Activated CD4-positive, alpha-beta T cell treated with anti-CD3 and anti-CD28 coated beads, Interleukin-2, Interleukin-6, amounts not matched to agents 100 ng/mL and 50 ng/mL, durations not matched to agents 16 hours and 8 hours (primary cell): ENCODE measurements at regions not wholly inside any gene's neighbourhood (a gene's known extent, or its start where the extent isn't known, plus 50 kb on each side); places are given as distances from the start of the nearest gene placed in this dataset.
"Not testable (repeated sequence)": the region's sequence is repeated elsewhere in the genome, so short reads cannot be mapped to it uniquely, and the experiment has no call there.

Source experiments
- DNase-seq: peaks from one replicate; pipeline ENCODE4 v3.0.0-alpha.2; 2020

DNA sequence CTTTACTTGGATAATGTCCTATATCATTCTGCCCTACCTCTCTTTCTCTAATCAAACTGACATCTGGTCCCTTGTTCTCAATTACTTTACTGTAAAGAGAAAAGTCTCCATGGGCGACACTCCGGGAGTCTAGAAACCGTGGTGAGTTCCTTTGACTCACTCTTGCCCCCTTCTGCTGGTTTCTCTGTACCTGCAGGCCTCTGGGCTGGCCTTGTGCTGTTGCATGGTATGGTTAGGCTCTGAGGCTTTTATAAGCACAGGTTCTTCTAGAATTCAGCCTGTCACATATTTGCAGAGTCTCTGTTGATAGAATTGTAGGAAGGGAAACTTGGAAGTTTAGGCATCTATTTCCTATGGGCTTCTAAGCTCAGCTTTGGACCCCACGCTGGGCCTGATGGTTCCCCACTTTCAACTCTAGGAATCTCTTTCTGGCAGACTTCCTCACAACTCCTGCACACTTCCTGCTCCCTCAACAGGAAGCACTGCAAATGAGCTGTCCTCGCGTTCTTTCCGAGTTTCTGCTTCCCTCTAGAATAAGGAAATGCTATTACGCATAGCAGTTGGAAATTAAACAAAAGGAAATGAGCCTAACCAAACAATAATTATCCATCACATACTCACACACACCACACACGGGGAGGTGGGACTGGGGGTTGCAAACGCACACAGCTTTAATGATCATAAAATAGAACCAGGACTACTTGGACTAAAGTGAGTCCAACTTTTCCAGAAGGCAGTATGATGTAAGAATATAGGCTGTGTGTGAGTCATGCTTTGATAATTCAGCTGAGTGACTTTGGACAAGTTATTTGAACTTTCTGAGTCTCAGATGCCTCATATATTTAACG lies 683.3 kb downstream of the QKI start:
- no peak for DNase-seq

DNA sequence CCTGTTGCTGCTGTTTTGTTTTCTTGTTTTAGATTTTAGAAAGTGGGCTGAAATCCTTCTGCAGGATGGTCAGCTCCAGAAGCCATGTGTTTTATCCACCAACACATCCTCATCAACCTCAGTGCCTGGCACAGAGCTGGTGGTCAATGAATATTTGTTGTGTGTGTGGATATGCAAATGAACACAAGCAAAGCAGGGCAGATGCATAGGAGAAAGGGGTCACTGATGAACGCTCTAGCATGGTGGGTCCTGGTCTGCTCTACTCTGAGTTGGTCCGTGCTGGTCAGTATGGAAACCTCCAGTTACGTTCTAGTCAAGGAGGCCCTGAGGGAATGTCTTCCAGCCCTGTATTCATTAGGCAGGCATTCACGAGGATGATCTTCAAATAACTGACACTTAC lies 682.5 kb downstream of the QKI start:
- no peak for DNase-seq

DNA sequence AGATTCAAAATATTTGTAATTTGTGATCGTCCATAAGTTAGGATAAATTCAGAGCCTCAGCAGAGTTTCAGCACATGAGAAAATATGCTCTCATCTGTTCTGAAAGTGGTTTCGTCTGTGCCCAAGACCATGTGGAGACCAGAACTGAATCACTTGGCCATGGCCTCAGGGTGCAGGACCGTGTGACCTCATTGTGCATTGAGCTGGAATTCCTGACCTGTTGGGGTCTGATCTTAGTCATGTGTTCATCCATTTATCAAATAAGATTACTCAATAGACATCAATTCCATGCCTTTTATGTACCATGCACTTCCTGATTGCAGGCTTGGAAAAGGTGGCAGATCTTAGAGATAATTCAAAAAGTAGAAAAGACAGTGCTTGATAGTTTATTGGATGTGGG lies 680.5 kb downstream of the QKI start:
- DNase-seq: no peak

DNA sequence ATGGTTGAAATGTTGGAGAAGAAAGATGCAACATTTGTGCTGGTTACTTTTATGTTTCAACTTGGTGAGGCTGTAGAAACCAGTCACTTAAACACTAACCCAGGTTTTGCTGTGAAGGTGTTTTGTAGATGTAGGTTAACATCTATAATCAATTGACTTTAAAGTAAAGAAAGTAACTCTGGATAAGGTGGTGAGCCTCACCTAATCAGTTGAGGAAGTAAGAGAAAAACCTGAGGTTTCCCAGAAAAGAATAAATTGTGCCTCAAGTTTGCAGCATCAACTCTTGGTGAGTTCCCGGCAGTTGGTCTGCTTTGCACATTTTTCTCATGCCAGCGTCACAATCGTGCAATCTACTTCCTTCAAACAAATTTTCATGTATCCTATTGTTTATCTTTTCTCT lies 673.4 kb downstream of the QKI start:
- DNase-seq: no peak

DNA sequence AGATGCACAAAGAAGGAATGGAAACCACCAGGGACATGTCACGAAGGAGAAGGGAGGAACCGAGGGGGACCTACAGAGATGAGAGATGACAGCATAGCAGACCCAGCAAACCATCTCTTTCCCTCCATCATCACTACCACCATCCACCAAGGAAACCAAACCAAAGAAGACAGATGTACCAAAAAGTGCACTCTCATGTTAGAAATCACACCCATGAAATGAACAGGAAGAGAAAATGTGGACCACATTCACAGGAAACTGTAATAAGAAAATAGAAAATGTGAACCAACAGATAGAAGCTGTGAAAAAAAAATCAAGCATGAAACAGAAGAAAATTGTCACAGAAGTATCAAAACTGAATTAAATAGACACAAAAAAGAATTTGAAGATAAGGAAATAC lies 672.7 kb downstream of the QKI start:
- no peak for DNase-seq

DNA sequence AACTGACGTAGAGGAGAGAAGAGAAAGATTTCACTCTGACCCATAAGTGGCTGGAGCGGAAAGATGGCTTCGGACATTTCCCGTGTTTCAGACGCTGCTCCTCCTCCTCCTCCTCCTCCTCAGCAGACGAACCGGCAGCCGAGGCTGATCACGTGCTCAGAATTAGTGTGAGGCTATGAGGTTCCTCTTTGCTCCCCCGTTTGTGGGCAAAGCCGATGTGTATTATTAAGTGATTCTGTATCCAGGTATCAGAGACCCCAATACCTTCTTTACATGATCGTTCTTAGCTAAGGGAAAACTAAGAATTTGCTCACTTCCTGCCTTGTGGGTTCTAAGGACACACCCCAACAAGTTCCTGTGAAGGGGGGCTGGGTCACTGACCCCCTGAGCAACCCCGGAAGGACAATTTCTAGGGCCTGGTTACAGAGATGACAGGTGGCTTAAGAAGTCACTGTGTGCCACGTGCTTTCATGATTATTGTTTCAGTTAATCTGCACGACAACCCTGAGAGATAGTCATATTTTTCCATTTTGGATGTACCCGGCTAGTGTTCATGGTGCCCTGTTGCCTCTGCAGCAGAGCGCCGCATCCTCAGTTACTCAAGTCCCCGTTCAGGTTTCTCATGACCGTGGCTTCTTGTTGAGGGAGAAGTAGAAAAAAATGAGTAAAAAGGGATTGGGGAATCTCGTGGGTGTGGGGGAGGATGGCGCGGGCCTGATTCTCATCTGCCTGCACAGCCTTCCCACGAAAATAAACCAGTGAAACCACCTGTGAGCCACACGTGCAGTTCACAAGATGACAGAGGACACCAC lies 671.8 kb downstream of the QKI start:
- DNase-seq: no peak

DNA sequence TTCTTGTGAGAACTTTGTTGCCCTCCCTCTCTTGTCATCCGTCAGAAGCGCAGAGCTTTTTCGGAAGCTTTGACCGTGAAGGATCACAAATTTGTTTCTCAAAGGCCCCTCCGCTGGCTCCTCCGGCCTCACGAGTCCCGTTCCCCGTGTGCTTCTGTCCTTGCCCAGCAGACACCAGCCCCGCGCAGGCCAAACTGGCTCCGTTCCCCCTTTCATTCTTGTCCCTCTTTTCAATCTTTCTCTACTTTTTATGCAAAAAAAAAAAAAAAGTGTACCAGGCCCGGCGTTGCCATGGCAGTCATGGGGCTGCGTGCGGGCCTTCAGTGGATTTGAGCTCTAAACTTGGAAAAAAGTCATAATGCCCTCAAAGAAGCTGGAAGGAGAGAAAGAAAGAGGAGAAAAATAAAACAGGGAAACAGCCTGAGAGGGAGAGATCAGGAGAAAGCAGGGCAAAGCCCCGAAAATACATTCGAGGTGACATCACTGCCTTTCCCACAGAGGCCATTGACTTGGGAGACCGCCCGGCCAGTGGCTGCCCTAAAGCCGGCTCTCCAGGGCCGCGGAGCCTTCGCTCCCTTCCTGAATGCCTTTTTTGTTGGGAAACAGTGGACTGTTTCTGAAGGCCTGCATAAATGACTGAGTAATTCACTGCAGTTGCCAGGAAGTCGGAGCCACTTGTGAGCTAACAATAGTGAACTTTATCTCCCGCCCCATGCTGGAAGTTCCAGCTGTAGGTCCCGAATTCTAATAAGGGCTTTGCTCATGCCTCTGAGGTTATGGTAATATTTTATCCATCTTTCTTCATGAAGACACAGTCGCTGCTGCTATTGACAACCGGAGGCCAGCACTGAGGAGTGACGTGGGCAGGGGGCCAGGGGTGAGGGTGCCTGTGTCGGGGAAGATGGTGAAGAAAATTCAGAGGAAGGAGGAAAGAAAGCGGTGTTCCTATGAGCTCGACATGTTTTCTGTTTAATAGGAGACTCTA lies 670.9 kb downstream of the QKI start:
- no peak for DNase-seq

DNA sequence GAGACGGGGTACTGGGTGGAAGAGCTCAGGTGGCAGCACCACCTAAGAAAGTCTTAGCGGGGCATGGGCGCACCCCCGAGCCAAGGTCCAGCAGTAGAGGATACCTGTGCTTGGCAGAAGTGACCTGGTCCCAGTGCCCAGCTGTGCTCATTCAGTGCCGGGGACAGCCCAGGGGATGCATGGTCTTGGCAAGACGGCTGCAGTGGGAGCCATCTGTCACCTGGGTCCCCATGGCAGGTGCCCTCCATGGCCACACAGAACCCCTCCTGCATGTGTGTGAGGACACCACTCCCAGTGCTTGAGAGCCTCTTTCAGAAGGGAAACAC lies 664.7 kb downstream of the QKI start:
- no peak for DNase-seq

DNA sequence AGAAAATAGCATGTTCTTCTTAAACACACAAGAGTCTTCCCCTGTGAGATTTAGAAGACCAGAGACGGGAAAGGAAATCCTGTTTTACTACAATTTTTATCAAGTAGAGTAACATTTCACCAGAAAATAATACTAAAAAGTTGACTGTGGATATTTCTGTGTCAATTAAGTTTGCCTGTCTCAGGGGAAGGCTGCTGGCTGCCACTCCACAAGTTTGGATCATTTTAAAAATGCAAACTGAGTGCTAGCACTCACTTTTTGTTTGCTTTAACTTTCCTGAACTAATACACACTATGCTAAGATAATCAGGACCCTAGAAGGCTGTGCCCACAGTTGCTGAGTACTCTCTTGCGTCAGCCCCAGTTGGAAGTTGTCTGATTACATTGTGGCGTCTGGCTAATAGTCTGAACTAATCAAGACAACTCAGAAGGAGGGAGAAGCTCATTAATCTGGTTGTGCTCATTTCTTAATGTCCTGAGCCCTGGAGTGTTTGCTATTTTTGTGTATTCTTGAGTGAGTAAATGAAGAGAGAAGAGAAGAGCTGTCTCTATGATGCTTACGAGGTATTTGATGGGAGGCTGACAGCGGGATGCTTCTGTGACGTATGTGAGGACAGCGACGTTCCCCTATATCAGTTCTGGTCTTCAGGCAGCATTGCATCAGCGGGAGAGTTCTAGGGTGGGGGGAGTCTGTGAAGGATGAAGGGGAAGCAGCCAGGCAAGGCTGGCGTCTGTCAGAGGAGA lies 664.2 kb downstream of the QKI start:
- DNase-seq: no peak

DNA sequence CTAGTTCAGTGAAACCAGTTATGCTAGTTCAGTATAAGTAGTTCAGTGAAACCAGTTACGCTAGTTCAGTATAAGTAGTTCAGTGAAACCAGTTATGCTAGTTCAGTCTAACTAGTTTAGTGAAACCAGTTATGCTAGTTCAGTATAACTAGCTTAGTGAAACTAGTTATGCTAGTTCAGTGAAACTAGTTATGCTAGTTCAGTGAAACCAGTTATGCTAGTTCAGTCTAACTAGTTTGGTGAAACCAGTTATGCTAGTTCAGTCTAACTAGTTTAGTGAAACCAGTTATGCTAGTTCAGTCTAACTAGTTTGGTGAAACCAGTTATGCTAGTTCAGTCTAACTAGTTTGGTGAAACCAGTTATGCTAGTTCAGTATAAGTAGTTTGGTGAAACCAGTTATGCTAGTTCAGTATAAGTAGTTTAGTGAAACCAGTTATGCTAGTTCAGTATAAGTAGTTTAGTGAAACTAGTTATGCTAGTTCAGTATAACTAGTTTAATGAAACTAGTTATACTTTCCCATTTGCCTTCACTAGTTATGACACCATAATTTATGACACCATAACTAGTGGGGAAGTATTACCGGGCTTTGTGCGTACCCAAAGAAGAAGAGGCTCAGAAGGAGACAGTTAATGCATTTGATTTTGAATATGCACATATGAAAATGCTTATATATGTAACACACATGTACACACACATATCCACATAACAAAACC lies 662.5 kb downstream of the QKI start:
- not testable (repeated sequence) for DNase-seq

DNA sequence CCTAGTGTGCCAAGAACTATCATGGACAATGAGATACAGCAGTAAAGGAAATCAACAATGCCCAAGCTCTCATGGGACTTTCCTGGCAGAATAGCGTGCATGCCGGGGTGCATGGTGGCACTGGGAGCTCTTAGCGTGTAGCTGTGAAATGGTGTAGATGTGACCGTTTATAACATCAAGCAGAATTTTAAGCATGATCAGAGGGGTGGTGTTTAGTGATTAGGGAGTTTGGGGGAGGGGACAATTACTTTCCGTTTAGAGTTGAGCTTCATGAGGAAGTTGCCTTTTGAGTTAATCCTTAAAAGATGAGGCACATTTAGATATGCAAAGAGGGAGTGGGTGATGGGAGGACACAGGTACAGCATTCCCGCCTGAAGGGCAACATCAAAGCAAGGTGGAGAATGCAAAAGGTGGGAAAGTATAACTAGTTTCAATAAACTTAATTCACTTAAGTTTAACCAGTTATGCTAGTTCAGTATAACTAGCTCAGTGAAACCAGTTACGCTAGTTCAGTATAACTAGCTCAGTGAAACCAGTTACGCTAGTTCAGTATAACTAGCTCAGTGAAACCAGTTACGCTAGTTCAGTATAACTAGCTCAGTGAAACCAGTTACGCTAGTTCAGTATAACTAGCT lies 661.6 kb downstream of the QKI start:
- DNase-seq: no peak

DNA sequence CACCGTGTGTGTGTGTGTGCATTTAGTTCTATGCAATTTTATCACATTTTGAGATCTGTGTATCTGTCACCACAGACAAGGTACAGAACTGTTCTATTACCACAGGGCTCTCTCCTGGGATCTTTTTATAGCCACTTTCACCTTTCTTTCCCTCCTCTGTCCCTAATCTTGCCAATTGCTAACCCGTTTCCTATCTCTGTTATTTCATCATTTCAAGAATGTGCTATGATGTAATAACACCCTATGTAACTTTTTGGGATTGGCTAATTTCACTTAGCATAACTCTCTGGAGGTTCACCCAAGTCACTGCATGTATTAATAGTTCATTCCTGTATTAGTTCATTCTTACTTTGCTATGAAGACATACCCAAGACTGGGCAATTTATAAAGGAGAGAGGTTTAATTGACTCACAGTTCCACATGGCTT lies 657.7 kb downstream of the QKI start:
- no peak for DNase-seq

DNA sequence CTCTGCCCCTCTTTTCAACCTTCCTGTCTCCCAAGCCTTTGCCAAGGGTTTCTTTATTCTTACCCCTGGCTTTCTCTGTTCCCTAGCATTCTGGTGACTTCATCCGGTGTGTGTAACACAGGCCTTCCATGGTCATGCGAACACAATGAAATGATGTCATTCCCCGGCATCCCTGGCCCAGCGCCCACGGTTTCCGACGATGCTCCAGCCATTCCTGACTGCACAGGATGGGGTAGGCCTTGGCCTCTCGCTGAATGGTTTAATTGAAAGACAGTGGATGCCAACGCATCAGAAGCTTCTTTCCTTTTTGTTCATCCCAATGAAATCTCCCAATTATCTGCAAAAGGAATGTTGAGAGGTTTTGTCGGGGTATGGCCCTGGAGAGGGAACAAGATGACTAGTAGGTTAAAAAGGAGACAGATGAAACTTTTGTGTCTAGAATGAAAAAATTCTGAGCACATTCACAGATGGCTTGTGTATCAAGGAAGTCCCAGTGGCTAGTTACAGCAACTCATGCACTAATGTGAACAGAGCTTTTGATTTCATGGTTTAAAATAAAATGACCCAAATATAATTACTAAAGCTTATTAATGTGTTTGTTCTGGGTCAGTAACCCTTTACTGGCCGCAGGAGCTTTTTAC lies 655.0 kb downstream of the QKI start:
- no peak for DNase-seq

DNA sequence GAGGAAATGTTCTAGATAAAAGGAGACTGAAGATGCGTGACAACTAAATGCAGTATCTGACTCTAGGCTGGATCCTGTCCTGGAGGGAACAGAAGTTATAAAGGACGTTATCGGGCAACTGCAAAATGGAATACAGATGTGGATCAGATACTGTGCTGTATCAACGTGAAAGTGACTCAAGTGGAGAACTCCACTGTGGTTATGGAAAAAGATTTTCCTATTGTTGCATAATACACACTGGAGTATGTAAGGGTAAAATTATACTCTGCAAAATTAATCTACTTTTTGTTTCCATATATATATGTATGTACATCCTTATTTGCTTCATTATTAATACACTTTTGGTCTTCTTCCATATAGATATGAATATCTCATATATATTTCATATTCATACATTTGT lies 654.0 kb downstream of the QKI start:
- DNase-seq: no peak

DNA sequence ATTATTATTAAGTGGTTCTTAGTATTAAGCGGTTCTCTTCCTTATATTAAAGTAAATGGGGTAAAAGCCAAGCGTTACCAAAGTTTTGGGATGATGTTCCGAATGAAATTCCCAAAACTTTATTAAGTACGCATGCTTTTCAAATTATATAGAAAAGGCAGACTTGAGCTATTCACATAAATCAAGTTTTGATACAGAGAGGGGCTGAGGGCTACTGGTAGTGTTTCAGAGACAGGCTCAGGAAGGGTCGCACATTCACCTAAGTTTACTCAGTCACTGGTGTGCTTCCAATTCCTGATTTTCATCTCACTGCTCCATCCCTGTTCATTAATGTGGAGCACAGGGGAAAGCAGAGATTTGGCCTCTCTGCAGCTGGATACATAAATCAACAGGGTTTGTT lies 652.2 kb downstream of the QKI start:
- DNase-seq: no peak

DNA sequence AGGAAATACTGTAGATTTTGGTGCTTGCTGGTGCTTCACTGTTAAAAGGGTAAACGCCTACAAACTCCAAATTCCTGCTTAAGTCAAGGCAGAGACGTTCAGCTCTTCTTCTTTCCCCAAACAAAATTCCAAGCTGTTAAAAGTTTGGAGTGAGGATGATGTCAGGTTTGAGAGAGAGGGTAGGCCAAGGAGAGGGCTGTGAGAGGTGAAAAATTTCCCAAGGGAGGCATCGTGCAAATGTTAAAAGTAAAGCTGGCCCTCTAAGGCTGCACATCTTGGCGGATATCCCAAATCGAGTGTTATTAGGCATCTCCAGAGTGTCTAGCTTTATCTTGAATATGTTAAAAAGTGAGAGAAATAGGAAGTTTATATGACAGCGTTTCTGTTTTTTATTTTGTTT lies 651.8 kb downstream of the QKI start:
- DNase-seq: no peak

DNA sequence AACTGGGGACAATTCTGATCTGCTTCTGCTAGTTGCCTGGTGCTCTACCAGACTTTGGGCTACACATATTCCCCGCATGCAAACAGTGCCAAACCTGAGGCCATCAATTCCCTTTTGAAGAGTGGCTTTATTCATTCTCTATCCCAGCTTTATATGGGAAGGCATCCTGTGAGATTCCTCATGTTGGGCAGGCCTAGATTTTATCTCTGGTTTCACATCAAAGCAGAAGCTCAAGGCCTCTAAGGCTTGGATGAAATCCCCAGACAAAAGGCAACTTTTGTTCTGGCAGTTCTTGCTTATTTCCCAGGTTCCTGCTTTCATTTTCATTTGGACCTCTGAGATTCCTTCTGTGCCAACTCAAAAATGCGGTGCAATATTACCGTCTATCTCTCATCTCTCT lies 648.8 kb downstream of the QKI start:
- no peak for DNase-seq

DNA sequence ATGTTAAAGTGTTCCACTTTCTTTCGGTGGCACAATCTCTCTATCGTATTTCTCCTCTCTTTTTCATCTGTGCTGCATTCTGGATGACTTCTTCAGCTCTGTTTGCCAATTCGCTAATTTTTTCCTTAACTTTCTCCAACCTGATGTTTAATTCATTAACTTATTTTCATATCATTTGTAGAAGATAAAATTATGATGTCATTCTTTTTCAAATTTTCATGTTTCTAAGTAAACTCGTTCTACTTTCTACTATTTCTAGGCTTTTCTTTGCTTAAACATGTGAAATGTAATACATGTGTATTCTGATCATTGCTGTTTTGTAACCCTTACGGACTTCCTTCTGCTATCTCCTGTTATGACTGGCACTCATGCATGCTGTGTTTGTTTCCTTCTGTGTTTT lies 648.4 kb downstream of the QKI start:
- no peak for DNase-seq

DNA sequence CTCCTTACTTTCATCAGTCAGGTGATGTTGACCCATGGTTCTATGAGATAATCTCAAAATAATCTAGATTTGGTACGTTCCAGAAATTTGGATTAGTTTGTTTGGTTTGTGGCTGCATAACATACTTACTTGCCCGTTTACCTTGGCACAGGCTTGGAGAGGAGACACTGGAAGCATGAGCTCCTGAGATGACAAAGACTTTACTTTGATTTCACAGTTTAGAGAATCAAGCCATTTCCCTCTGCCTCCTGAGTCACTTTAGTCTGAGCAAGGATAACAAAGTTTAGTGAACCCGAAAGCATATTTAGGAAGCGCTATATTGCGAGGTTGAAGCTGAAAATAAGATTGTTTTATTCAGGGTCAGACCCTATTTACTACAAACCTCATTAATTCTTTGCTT lies 643.4 kb downstream of the QKI start:
- DNase-seq: no peak

DNA sequence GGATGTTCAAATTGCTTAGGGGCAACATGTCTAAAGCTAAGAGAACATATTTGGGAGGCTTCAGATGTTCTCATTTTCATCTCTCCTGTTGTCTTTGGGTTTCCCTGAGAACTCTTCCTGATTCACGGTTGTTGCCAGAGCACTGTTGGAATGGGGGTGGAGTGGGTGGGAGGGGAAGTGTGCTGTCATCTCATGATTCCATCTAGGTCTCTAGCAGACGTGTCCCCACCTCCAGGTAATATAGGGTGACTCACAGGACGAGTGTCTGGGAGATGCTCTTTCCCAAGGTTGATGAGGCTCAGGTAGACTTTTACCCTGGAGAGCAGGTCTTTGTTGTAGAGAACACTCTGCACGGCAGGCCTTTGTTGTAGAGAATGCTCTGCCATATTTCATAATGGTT lies 636.9 kb downstream of the QKI start:
- no peak for DNase-seq

DNA sequence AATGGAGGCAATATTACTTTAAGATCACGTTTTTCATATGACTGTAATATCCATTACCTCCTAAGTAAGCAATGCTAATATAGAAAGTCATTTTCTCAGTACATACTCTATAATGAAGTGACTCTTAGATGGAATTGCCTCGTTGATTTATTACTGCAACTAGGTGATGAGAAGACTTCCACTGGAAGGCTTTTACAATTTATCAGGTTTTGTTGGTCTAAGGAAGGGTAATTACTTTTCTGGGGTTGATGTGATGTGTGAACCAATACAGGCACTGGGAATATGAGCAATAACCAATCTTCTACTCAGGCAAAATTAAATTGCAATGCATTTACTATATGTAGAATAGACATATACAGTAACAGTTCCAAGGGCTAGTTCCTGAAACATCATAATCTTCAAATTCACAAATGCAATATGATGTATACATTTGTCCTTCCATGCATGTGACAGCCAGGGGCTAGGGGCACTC lies 635.0 kb downstream of the QKI start:
- no peak for DNase-seq
